H7 (cell line): ENCODE measurements at regions not wholly inside any gene's neighbourhood (a gene's known extent, or its start where the extent isn't known, plus 50 kb on each side); places are given as distances from the start of the nearest gene placed in this dataset.
"Not testable (repeated sequence)": the region's sequence is repeated elsewhere in the genome, so short reads cannot be mapped to it uniquely, and the experiment has no call there.

Source experiments
- DNase-seq: peaks from one replicate; pipeline ENCODE4 v3.0.0; 2012
- H3K27me3 ChIP-seq: 2 replicates; pipeline ENCODE4 v1.6.0; 2011; ENCODE audit warnings: mild to moderate bottlenecking, low read length; ENCODE audit not compliant: control insufficient read depth, insufficient read depth
- H3K36me3 ChIP-seq: replicated peaks from 2 replicates; pipeline ENCODE4 v1.5.1; 2011; ENCODE audit warnings: low read length; ENCODE audit not compliant: control insufficient read depth, insufficient read depth
- H3K4me3 ChIP-seq: 2 replicates; pipeline ENCODE4 v1.5.1; 2011; ENCODE audit warnings: low read depth, mild to moderate bottlenecking, control low read depth, low read length, moderate library complexity; ENCODE audit not compliant: insufficient read depth

DNA sequence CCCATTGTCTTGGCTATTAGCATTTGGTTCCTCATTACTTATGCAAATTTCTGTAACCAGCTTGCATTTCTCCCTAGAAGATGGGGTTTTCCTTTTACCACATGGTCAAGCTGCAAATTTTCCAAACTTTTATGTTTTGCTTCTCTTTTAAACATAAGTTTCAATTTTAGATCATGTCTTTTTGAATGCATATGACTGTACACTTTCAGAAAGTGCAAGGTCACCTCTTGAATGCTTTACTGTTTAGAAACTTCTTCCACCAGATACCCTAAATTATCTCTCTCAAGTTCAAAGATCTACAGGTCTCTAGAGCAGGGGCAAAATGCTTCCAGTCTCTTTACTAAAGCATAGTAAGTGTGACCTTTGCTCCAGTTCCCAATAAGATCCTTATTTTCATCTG lies 837.6 kb upstream of the NXPH2 start:
- Histone ChIP-seq H3K36me3 (no peaks in the 10 kb centered on the region), H3K27me3 (no peaks in the 10 kb centered on the region), H3K4me3 (no peak overlapping the region)
- DNase-seq = no peak

DNA sequence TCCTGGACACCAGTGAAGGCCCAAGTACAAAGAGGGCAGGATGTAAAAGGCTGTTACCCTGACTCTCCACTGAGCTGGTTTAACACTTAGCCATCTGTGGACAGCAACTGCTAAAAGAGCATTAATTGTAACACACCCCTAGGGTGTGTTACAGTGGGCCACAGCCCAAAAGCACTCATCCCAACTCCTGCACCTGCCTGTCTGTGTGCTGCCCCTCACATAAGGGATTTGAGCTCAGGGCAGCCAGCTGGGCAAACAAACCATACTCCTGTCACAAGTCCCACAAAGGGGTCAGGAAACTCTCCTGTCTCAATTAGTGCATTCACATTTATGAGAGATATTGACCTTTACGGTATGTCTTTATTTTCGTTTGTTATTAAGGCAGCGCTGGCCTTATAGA lies 833.1 kb upstream of the NXPH2 start:
- no peak for DNase-seq
- Histone ChIP-seq H3K27me3 (no peaks in the 10 kb centered on the region), H3K36me3 (no peaks in the 10 kb centered on the region), H3K4me3 (no peak overlapping the region)

DNA sequence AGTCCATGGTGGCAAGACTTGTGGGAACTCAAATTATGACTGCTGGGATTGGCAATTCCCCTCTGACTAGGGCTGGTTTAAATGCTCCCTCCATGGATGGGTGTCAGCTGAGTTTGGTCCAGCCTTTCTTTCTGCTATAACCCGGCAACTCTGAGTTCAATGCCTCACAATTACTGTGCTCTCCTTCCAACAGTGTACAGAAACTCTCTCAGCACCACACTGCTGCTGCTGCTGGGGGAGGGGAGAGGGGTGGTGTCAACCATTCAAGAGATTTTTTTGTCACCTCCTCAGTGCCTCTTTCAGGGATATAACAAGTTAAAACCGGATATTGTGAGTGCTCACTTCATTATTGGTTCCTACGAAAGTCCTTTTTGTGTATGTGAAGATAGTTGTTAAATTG lies 830.3 kb upstream of the NXPH2 start:
- no peak for DNase-seq
- no peaks in the 10 kb centered on the region for H3K36me3 ChIP-seq
- H3K4me3 ChIP-seq = no peak overlapping the region
- no peaks in the 10 kb centered on the region for H3K27me3 ChIP-seq

DNA sequence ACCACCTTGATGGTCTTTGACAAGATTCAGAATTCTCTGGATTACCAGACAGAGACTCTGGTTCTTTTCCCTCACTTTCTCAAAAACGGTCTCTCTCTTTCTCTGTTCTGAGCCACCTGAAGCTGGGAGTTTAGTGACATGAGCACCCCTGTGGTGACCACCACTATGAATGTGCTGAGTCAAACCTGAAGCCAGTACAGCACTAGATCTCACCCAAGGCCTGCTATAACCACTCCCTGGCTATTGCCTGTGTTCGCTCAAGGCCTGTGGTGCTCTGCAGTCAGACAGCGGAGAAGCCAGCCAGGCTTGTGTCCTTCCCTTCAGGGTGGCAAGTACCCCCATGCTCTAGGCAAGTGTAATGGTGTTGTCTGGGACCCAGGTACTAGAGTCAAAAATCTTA lies 828.9 kb upstream of the NXPH2 start:
- Histone ChIP-seq H3K36me3 (no peaks in the 10 kb centered on the region), H3K4me3 (no peak overlapping the region), H3K27me3 (no peaks in the 10 kb centered on the region)
- no peak for DNase-seq

DNA sequence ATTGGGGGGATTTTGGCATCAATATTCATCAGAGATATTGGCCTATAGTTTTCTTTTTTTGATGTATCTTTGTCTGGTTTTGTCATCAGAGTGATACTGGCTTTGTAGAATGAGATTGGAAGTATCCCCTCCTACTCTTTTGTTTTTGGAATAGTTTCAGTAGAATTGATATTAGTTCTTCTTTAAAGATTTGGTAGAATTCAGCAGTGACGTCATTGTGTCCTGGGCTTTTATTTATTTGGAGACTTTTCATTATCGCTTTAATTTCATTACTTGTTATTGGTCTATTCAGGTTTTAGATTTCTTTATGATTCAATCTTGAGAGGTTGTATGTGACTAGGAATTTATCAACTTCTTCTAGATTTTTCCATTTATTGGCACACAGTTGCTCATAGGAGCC lies 825.5 kb upstream of the NXPH2 start:
- Histone ChIP-seq H3K36me3 (no peaks in the 10 kb centered on the region), H3K27me3 (no peaks in the 10 kb centered on the region), H3K4me3 (no peak overlapping the region)
- DNase-seq = no peak

DNA sequence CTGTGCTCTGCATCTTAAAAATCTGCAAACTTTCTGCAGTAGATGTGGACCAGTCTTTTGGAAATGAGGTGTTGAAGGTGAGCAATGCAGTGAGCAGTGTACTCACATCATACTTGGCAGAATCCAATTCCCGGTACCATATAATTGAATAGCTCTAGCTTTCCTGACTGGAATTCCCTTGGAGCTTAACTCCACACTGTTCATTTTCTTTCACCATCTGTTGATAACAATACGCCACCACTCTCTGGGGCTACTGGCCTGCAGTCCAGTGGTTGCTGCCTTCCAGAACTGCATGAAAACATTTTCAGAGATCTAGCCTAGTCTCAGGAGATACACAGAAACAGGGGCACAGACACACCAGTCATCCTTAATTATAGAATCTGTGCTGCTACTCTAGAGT lies 820.0 kb upstream of the NXPH2 start:
- Histone ChIP-seq H3K27me3 (no peaks in the 10 kb centered on the region), H3K36me3 (no peaks in the 10 kb centered on the region)

DNA sequence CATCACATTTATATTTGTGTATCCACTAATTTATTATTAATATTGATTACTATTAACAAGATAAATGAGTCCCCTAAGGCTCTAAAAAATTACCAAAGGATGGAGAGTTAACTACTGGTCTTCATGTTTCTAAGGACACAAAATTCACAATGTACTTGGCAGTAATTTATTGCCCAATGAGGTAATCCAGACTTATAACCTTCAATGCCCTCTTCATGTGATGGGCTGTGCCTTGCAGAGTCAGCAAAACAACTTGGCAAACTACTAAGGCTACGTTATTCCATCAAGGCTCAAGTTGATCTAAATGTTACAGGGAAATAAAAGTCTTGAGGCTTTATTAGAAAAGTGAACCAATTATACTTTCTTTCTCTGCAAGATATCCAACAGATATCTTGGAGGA lies 804.9 kb upstream of the NXPH2 start:
- Histone ChIP-seq H3K4me3 (no peak overlapping the region), H3K36me3 (no peaks in the 10 kb centered on the region), H3K27me3 (no peaks in the 10 kb centered on the region)
- DNase-seq = no peak

More for the DNA sequence above, 820.0 kb upstream of the NXPH2 start:
- DNase-seq = no peak
- H3K4me3 ChIP-seq = no peak overlapping the region

DNA sequence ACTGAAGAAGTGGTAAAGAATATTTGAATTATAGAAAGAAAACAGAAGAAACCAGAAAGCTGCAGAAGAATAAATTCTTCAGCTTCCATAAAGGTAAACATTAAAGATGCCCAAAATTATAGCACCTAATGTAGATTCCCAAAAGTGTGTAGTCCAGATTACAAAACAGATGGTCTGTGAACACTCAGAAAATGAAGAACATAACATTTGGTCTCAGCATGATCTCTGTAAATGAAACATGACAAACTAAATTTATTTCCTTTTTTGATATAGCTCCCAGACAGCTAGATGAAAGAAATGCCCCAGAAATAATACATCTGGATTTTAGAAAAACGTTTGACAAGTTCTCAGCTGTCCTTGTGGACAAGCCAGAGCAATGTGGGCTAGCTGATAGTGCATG lies 794.2 kb upstream of the NXPH2 start:
- Histone ChIP-seq H3K4me3 (no peak overlapping the region), H3K36me3 (no peaks in the 10 kb centered on the region), H3K27me3 (no peaks in the 10 kb centered on the region)
- DNase-seq = no peak

DNA sequence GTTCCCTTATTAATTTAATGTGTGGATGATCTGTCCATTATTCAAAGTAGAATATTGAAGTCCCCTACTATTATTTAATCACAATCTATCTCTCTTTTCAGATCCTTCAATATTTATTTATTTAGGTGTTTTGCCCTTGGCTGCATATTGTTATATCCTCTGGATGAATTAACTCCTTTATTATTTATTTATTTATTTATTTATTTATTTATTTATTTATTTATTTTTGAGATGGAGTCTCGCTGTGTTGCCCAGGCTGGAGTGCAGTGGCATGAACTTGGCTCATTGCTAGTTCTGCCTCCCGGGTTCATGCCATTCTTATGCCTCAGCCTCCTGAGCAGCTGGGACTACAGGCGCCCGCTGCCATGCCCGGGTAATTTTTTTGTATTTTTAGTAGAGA lies 776.6 kb upstream of the NXPH2 start:
- Histone ChIP-seq H3K36me3 (no peaks in the 10 kb centered on the region), H3K27me3 (no peaks in the 10 kb centered on the region), H3K4me3 (no peak overlapping the region)
- no peak for DNase-seq

DNA sequence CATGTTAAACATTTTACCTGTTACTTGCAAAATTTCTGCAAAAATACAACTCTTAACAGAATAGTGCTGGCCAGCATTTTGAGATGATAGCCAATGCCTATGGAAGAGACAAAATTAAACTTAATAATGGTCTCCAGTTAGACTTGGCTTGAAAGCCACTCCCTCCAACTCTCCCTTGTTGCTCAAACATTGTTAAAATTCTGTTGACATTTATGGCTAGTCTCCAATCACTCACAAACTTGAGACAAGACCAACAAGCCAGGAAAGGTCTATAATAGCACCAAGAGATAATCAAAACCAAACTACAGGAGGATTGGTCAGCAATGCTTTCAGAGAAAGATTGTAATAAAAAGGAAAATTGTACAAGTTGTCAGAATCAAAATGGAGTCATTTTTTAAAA lies 770.7 kb upstream of the NXPH2 start:
- no peak for DNase-seq
- no peaks in the 10 kb centered on the region for H3K36me3 ChIP-seq
- H3K27me3 ChIP-seq = no peaks in the 10 kb centered on the region
- no peak overlapping the region for H3K4me3 ChIP-seq

DNA sequence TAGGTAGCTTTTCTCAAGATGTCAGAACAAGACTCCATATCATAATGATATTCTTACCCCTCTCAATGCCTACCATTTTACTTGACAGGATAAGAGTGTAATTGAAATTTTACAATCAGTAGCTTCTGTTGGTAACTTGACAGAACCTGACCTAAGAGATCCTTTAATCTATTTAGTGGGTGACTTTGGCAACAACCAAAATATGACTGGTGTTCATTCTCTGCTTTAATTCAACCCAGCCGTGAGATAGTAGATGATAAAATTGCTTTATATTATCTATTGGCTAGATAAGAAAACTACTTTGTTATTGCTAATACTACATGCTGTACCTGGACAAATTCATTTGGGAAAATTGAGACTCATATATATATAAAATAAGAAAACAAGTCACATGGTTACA lies 770.2 kb upstream of the NXPH2 start:
- Histone ChIP-seq H3K27me3 (no peaks in the 10 kb centered on the region), H3K4me3 (no peak overlapping the region), H3K36me3 (no peaks in the 10 kb centered on the region)
- no peak for DNase-seq

DNA sequence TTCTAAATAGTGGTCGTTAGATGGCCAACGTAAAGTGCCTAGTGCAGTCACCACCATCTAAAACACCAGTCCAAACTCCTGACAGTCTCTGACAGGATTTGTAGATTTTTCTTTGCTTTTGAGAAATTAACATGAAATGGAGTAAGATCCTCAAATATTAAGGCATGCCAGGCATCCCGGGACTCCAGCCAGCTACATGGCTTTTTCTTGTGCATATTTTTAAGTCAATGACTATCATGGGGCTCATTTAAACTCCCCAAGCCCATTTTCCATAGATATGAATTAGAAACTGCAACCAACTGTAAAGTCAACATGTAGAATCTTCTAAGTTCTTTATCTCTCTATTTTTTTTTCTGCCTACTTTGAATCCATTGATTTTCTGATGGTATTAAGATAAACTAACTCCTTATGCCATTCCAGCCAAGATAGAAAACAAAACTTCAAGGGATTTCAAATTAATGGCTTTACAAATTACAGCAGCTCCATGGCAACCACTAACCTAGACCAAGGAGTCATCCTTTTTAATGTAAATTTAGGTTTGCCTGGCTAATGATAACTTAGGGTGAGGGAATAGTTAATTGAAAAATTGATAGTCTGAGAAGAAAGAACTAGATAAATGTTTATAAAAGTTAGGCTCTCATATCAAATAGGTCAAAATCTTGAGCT lies 764.1 kb upstream of the NXPH2 start:
- Histone ChIP-seq H3K36me3 (no peaks in the 10 kb centered on the region), H3K27me3 (no peaks in the 10 kb centered on the region), H3K4me3 (no peak overlapping the region)
- DNase-seq = no peak

DNA sequence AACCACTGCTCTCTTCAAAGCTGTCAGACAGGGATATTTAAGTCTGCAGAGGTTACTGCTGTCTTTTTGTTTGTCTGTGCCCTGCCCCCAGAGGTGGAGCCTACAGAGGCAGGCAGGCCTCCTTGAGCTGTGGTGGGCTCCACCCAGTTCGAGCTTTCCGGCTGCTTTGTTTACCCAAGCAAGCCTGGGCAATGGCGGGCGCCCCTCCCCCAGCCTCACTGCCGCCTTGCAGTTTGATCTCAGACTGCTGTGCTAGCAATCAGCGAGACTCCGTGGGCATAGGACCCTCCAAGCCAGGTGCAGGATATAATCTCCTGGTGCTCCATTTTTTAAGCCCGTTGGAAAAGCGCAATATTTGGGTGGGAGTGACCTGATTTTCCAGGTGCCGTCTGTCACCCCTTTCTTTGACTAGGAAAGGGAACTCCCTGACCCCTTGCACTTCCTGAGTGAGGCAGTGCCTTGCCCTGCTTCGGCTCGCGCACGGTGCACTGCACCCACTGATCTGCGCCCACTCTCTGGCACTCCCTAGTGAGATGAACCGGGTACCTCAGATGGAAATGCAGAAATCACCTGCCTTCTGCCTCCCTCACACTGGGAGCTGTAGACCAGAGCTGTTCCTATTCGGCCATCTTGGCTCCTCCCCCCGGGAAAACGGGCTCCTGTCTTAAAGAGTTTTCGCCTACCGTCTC lies 758.3 kb upstream of the NXPH2 start:
- DNase-seq, H3K36me3 ChIP-seq, H3K27me3 ChIP-seq, H3K4me3 ChIP-seq: not testable (repeated sequence)

DNA sequence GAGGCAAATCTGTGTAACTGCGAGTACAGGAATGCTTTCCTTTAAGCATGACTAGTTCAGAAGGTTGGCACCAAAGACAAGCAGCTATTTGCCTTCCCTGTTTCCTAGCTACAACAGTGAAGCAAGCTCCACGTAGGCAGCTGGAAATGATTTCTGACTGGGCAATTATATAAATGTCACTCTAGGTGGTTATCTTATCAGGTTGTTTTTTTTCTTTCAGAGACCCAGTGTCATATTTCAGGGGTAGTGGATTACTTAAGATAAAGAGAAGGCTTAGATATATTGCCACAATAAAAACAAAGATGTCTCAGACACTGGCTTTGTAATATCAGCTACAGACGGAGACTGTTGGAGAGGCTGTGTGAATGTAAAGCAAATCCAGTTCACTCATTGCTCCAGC lies 748.9 kb upstream of the NXPH2 start:
- Histone ChIP-seq H3K27me3 (no peaks in the 10 kb centered on the region), H3K36me3 (no peaks in the 10 kb centered on the region), H3K4me3 (no peak overlapping the region)
- no peak for DNase-seq

DNA sequence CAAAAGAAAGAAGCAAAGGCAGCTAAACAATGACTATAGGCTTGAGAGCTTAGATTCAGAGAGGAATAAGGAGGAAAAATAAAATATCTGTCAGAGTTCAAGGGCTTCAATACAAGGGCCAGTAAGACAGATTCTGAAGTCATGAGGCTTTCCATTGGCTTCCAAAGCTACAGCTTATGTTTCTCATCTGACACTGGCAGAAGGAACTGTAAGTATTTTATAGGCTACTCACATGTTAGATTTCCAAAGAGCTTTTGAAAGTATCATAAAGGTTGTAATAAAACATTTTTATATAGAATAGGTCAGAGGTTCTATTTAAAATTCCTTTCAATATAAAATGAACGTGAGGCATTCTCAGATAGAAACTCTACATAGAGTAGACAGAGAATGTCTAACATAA lies 746.6 kb upstream of the NXPH2 start:
- H3K27me3 ChIP-seq = no peaks in the 10 kb centered on the region
- no peak overlapping the region for H3K4me3 ChIP-seq
- DNase-seq = no peak
- no peaks in the 10 kb centered on the region for H3K36me3 ChIP-seq

DNA sequence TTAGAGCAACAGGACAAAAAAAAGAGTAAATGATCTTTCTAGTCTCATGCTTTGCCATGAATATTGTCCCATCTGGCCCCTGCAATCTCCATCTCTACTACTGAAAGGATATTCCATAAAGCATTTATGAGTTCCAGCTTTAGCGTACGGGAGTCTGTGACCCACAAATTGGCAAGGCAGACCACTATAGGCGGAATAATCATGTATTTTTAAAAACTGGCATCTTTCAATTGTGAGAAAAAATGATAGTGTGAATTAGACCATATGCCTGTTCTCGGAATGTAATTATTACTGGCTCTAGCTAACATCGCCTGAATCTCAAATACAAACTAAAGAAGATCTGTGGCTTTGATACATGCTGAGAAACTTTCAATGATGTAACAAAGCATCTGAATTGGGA lies 738.1 kb upstream of the NXPH2 start:
- Histone ChIP-seq H3K36me3 (no peaks in the 10 kb centered on the region), H3K27me3 (no peaks in the 10 kb centered on the region), H3K4me3 (no peak overlapping the region)
- no peak for DNase-seq
